CD8-positive, alpha-beta memory T cell (primary cell): ENCODE measurements at regions not wholly inside any gene's neighbourhood (a gene's known extent, or its start where the extent isn't known, plus 50 kb on each side); places are given as distances from the start of the nearest gene placed in this dataset.
"Not testable (repeated sequence)": the region's sequence is repeated elsewhere in the genome, so short reads cannot be mapped to it uniquely, and the experiment has no call there.

Source experiments
- CTCF ChIA-PET: fragments of 350-600 bp; sonication (Branson Sonifier 250); formaldehyde crosslinking; loops from one replicate; lab custom pipeline; 2021; ENCODE audit warnings: antibody characterized with exemption; lab: Charles Lee
- POLR2A ChIA-PET: fragments of 350-600 bp; sonication (Branson Sonifier 250); formaldehyde crosslinking; loops from one replicate; lab custom pipeline; 2021; ENCODE audit warnings: antibody characterized with exemption; lab: Charles Lee
- DNase-seq, 5 donors: peaks; one replicate each; pipeline versions ENCODE4 v3.0.0 to v3.0.0-alpha.2; 2020 to 2022; ENCODE audit warnings: mixed read lengths in 1 of 5
- H3K27ac ChIP-seq: one replicate; pipeline ENCODE4 v1.7.0; 2013; ENCODE audit warnings: low read depth, mild to moderate bottlenecking, low read length, moderate library complexity
- H3K27me3 ChIP-seq: 2 replicates; pipeline ENCODE4 v1.7.0; 2013; ENCODE audit warnings: low read length, mild to moderate bottlenecking; ENCODE audit not compliant: insufficient read depth, poor library complexity, severe bottlenecking
- H3K36me3 ChIP-seq: 2 replicates; pipeline ENCODE4 v1.7.0; 2013; ENCODE audit warnings: mild to moderate bottlenecking, low read length, moderate library complexity; ENCODE audit not compliant: insufficient read depth
- H3K4me1 ChIP-seq: 2 replicates; pipeline ENCODE4 v1.7.0; 2013; ENCODE audit warnings: mild to moderate bottlenecking, low read length, moderate library complexity; ENCODE audit not compliant: insufficient read depth
- H3K4me3 ChIP-seq: 2 replicates; pipeline ENCODE4 v1.7.0; 2013; ENCODE audit warnings: mild to moderate bottlenecking, low read length
- H3K9me3 ChIP-seq: 2 replicates; pipeline ENCODE4 v1.7.0; 2013; ENCODE audit warnings: mild to moderate bottlenecking, low read length
- H3K27ac Mint-ChIP-seq, 8 donors: one replicate each; pipeline ENCODE4 v1.8.0; 2020 to 2021; ENCODE audit warnings: mixed read lengths in 8 of 8, mild to moderate bottlenecking in 6 of 8, inconsistent platforms in 3 of 8, moderate library complexity in 3 of 8
- H3K27me3 Mint-ChIP-seq, 2 donors: one replicate each; pipeline ENCODE4 v1.8.0; 2020 to 2021; ENCODE audit warnings: mixed read lengths in 2 of 2, mild to moderate bottlenecking in 1 of 2, moderate library complexity in 1 of 2
- H3K36me3 Mint-ChIP-seq, 3 donors: one replicate each; pipeline ENCODE4 v1.8.0; 2020 to 2021; ENCODE audit warnings: mixed read lengths in 3 of 3, inconsistent platforms in 1 of 3, mild to moderate bottlenecking in 1 of 3
- H3K4me1 Mint-ChIP-seq, 3 donors: one replicate each; pipeline ENCODE4 v1.8.0; 2020 to 2021; ENCODE audit warnings: mixed read lengths in 3 of 3, inconsistent platforms in 1 of 3, mild to moderate bottlenecking in 1 of 3
- H3K4me3 Mint-ChIP-seq, 7 donors: one replicate each; pipeline ENCODE4 v1.8.0; 2020 to 2021; ENCODE audit warnings: mixed read lengths in 7 of 7, mild to moderate bottlenecking in 6 of 7, moderate library complexity in 4 of 7, inconsistent platforms in 2 of 7
- H3K9me3 Mint-ChIP-seq, 5 donors: one replicate each; pipeline ENCODE4 v1.8.0; 2020 to 2022; ENCODE audit warnings: mixed read lengths in 5 of 5, mild to moderate bottlenecking in 3 of 5, moderate library complexity in 2 of 5, inconsistent platforms in 1 of 5

DNA sequence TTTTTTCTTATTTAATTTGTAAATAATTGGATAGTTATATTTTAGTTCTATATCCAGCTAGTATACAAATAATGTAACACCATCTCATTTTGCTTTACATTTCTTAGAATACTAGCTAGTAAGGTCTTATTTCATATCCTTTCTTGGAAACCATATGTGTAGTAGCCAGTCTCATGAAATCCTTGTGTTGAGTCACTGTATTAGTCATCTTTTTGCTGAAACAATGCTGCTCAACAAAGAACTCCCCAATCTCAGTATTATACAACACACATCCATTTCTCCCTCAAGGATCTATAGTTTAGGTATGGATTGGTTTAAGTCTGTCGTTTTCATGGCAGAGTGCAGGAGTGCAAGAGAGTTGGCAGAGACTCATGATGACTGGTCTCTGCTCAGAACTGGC lies 55.6 kb upstream of the NBPF26 start:
- H3K4me1 Mint-ChIP-seq, H3K4me1 ChIP-seq, POLR2A ChIA-PET, H3K4me3 ChIP-seq, H3K27me3 Mint-ChIP-seq, H3K27ac Mint-ChIP-seq, H3K36me3 ChIP-seq, H3K27ac ChIP-seq, H3K4me3 Mint-ChIP-seq, H3K9me3 ChIP-seq, CTCF ChIA-PET, H3K9me3 Mint-ChIP-seq, H3K36me3 Mint-ChIP-seq, H3K27me3 ChIP-seq, DNase-seq: not testable (repeated sequence)
